K562 (cell line): ENCODE measurements at regions not wholly inside any gene's neighbourhood (a gene's known extent, or its start where the extent isn't known, plus 50 kb on each side); places are given as distances from the start of the nearest gene placed in this dataset.

Experiments used
- CTCF ChIP-seq, 3 experiments: IDR thresholded peaks in 2 of 3; conservative IDR thresholded peaks in 1 of 3; 2 replicates each; pipeline ENCODE4 v1.5.1; 2011 to 2012; ENCODE audit warnings: low read length in 3 of 3, mild to moderate bottlenecking in 3 of 3, control low read depth in 2 of 3, improper control_type of control experiment in 1 of 3, inconsistent platforms in 1 of 3, low read depth in 1 of 3, mixed read lengths in 1 of 3, moderate library complexity in 1 of 3; ENCODE audit not compliant: insufficient read depth in 2 of 3
- MBD1 ChIP-seq: fragments of 250-450 bp; sonication (Bioruptor Pico); IDR thresholded peaks from 2 replicates; pipeline ENCODE4 v1.8.0; 2022; ENCODE audit warnings: inconsistent platforms
- MTA2 ChIP-seq: fragments of 450-650 bp; IDR thresholded peaks from 2 replicates; pipeline ENCODE4 v1.6.1; 2016; ENCODE audit warnings: low read depth
- MTA3 ChIP-seq: fragments of 450-650 bp; formaldehyde crosslinking; IDR thresholded peaks from 2 replicates; pipeline ENCODE4 v1.6.1; 2017; ENCODE audit warnings: mild to moderate bottlenecking, borderline replicate concordance
- NELFE ChIP-seq: IDR thresholded peaks from 2 replicates; pipeline ENCODE4 v1.6.1; 2011; ENCODE audit warnings: mild to moderate bottlenecking; ENCODE audit not compliant: insufficient read depth, insufficient read length
- PHB2 ChIP-seq: fragments of 450-650 bp; IDR thresholded peaks from 2 replicates; pipeline ENCODE4 v1.6.1; 2017; ENCODE audit warnings: low read depth
- SPI1 ChIP-seq: IDR thresholded peaks from 2 replicates; pipeline ENCODE4 v1.6.1; 2011; ENCODE audit warnings: low read depth, low read length, control low read depth, borderline replicate concordance
- ZNF277 ChIP-seq: fragments of 250-450 bp; sonication (Bioruptor Pico); IDR thresholded peaks from 2 replicates; pipeline ENCODE4 v1.8.0; 2022; ENCODE audit warnings: inconsistent platforms, mild to moderate bottlenecking, moderate library complexity, borderline replicate concordance
- ZNF586 ChIP-seq: fragments of 450-650 bp; formaldehyde crosslinking; conservative IDR thresholded peaks from 2 replicates; pipeline ENCODE4 v1.4.0; 2020; ENCODE audit warnings: mild to moderate bottlenecking, moderate library complexity
- TF ChIP-seq, protein P1 (sequence below): fragments of 250-450 bp; sonication (Bioruptor Pico); IDR thresholded peaks from 2 replicates; pipeline ENCODE4 v1.4.0; 2020; ENCODE audit warnings: mild to moderate bottlenecking, moderate library complexity, borderline replicate concordance

GRCh38 chr5:12169536-12169935, 265.3 kb upstream of the CTNND2 start (continued):
- TF ChIP-seq SPI1: no peak
- no peak for TF ChIP-seq ZNF277
- TF ChIP-seq, protein P1, sequence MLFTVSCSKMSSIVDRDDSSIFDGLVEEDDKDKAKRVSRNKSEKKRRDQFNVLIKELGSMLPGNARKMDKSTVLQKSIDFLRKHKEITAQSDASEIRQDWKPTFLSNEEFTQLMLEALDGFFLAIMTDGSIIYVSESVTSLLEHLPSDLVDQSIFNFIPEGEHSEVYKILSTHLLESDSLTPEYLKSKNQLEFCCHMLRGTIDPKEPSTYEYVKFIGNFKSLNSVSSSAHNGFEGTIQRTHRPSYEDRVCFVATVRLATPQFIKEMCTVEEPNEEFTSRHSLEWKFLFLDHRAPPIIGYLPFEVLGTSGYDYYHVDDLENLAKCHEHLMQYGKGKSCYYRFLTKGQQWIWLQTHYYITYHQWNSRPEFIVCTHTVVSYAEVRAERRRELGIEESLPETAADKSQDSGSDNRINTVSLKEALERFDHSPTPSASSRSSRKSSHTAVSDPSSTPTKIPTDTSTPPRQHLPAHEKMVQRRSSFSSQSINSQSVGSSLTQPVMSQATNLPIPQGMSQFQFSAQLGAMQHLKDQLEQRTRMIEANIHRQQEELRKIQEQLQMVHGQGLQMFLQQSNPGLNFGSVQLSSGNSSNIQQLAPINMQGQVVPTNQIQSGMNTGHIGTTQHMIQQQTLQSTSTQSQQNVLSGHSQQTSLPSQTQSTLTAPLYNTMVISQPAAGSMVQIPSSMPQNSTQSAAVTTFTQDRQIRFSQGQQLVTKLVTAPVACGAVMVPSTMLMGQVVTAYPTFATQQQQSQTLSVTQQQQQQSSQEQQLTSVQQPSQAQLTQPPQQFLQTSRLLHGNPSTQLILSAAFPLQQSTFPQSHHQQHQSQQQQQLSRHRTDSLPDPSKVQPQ (CRISPR knock-in tag): no peak
- TF ChIP-seq PHB2: no peak
- no peak for TF ChIP-seq MTA3
- TF ChIP-seq MTA2: no peak
- no peak for TF ChIP-seq ZNF586 (CRISPR knock-in tag)
- no peak for TF ChIP-seq NELFE
- no peak for TF ChIP-seq MBD1 (CRISPR knock-in tag)
- TF ChIP-seq CTCF (IDR thresholded peaks at IDR 0.05 in 2 of 3, conservative IDR thresholded peaks at IDR 0.05 in 1 of 3; ENCODE audit: insufficient read depth in 2 of 3, low read depth in 1 of 3, low read length in 3 of 3): no peak
